OCI-LY7 (cell line): ENCODE measurements at regions not wholly inside any gene's neighbourhood (a gene's known extent, or its start where the extent isn't known, plus 50 kb on each side); places are given as distances from the start of the nearest gene placed in this dataset.

Source experiments
- BruUV-seq: library from RNA; stranded (reverse); fragments of 400-500 nt; replicated peaks from 2 replicates; lab custom pipeline; 2021; lab: Mats Ljungman, UMichigan
- CTCF ChIA-PET: fragments of 300-600 bp; sonication (Branson Sonifier 250); formaldehyde crosslinking; loops from one replicate; lab custom pipeline; 2022; ENCODE audit warnings: antibody characterized with exemption; ENCODE audit not compliant: unreplicated experiment; lab: Charles Lee
- POLR2A ChIA-PET: fragments of 300-600 bp; sonication (Branson Sonifier 250); formaldehyde crosslinking; loops from one replicate; lab custom pipeline; 2022; ENCODE audit warnings: antibody characterized with exemption; lab: Charles Lee
- DNase-seq: peaks from one replicate; pipeline ENCODE4 v3.0.0-alpha.2; 2015; ENCODE audit warnings: low spot score
- H2AFZ ChIP-seq: fragments of 200-600 bp; sonication (generic), shearing (Covaris generic); 2 replicates; pipeline ENCODE4 v1.6.1; 2014; ENCODE audit warnings: mild to moderate bottlenecking, antibody characterized with exemption, low read length, moderate library complexity
- H3K27ac ChIP-seq: fragments of 200-600 bp; sonication (generic); 2 replicates; pipeline ENCODE4 v1.5.1; 2014; ENCODE audit warnings: mixed run types, low read depth, mild to moderate bottlenecking, moderate library complexity, low read length, inconsistent platforms; ENCODE audit not compliant: poor library complexity, severe bottlenecking
- H3K36me3 ChIP-seq: fragments of 200-600 bp; sonication (generic); 2 replicates; pipeline ENCODE4 v1.6.1; 2014; ENCODE audit warnings: mild to moderate bottlenecking, antibody characterized with exemption, low read length, moderate library complexity, mixed read lengths; ENCODE audit not compliant: insufficient read depth
- H3K4me1 ChIP-seq: fragments of 200-600 bp; sonication (generic); 2 replicates; pipeline ENCODE4 v1.5.1; 2014; ENCODE audit warnings: mild to moderate bottlenecking, low read length; ENCODE audit not compliant: insufficient read depth, poor library complexity, severe bottlenecking
- H3K4me2 ChIP-seq: fragments of 200-600 bp; sonication (generic); 2 replicates; pipeline ENCODE4 v1.6.1; 2014; ENCODE audit warnings: mild to moderate bottlenecking, low read length
- H3K4me3 ChIP-seq: fragments of 200-600 bp; sonication (generic); 2 replicates; pipeline ENCODE4 v1.5.1; 2014; ENCODE audit warnings: mild to moderate bottlenecking, low read depth, low read length; ENCODE audit not compliant: poor library complexity, severe bottlenecking
- H3K79me2 ChIP-seq: fragments of 200-600 bp; sonication (generic); 2 replicates; pipeline ENCODE4 v1.6.1; 2016; ENCODE audit warnings: low read depth, mild to moderate bottlenecking, low read length, moderate library complexity, mixed read lengths; ENCODE audit not compliant: insufficient read depth
- H3K9me2 ChIP-seq: fragments of 200-600 bp; sonication (generic); 2 replicates; pipeline ENCODE4 v1.6.1; 2016; ENCODE audit warnings: mild to moderate bottlenecking, low read length, mixed read lengths; ENCODE audit not compliant: insufficient read depth
- H3K9me3 ChIP-seq: fragments of 200-600 bp; sonication (generic); 2 replicates; pipeline ENCODE4 v1.6.1; 2014; ENCODE audit warnings: mild to moderate bottlenecking, mixed run types, low read length, mixed read lengths
- H4K20me1 ChIP-seq: fragments of 200-600 bp; sonication (generic); 2 replicates; pipeline ENCODE4 v1.6.1; 2014; ENCODE audit warnings: mild to moderate bottlenecking, antibody characterized with exemption, low read length, moderate library complexity, mixed read lengths; ENCODE audit not compliant: insufficient read depth
- EZH2phosphoT487 ChIP-seq: fragments of 200-600 bp; sonication (generic); IDR thresholded peaks from 2 replicates; pipeline ENCODE4 v1.6.1; 2018; ENCODE audit warnings: low read depth, borderline replicate concordance, mild to moderate bottlenecking, mixed run types, antibody characterized with exemption, low read length, moderate library complexity, mixed read lengths
- intact Hi-C: fragments of 100-400 bp; cut with micrococcal nuclease; formaldehyde crosslinking; loops from one replicate; pipeline ENCODE4 v1.10.0; 2022; ENCODE audit not compliant: unreplicated experiment
- TF ChIP-seq, protein P1 (sequence below): fragments of 200-600 bp; sonication (generic); conservative IDR thresholded peaks from 2 replicates; pipeline ENCODE4 v1.5.1; 2014; ENCODE audit warnings: mild to moderate bottlenecking, antibody characterized with exemption, low read length, moderate library complexity, mixed read lengths

DNA sequence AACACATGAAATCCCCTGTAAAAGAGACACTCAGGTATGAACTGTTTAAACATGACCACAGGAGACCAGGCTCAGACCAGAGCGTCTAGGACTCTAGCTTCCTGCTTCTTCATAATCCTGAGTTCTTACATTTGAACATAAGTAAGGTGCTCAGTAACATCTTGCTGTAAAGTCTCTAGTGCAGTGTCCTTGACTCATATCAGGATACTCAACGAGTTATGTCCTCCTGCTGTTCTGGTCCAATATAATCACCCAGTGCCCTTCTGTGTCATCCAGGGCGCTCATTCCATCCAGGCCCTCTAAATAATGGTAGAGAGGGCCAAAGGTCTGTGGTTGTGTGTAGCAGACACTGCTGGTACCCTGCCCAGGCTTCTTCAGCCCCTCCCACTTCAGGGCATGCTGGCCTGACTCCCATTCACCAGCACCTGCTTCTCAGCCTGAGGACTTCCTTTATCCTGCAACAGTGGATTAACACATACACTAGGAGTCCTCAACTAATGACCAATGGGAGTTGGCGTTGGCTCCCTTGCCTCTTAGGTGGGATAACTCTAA is 66.8 kb upstream of the MOCS1 start:
- POLR2A ChIA-PET, result interaction anchor here (0.5 to 1.4 kb wide), 3 partner anchors 18 to 241 kb away, joined by 3 to 5 read pairs (median 3); no protein-coding TSS in a partner anchor

DNA sequence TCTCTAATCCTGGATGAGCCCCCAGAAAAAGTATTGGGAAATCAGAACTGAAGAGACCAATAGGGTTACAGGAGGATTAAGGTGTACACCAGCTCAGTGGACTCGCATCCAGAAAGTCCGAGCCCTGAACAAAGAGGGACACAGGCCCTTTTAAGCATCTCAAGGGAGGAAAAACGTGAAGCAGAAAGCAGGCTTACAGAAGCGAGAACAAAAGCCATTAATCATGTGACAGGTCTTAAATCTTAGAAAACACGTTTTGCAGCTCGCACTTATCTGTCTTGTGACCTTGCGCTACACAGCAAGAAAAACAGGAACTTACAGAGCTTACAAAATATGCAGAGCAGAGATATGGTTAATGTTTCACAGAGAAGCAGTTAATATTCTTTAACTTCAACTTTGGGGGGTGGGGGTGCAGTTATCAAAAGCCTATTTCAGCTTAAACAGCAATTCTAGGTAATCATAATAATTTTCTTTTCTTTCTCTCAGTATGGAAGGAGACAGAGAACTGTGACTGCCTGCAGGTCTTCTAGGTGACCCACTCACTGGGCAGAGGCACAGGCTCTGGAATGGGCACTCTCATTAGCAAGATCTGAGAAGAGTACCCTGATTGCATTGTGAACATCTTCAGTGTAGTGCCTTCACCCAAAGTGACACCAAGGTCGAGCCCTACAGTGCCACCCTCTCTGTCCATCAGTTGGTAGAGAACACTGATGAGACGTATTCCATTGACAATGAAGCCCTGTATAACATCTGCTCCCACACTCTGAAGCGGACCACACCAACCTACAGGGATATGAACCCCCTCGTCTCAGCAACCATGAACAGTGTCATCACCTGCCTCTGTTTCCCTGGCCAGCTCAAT is 65.0 kb upstream of the MOCS1 start:
- no peak for TF ChIP-seq EZH2phosphoT487
- TF ChIP-seq, protein P1, sequence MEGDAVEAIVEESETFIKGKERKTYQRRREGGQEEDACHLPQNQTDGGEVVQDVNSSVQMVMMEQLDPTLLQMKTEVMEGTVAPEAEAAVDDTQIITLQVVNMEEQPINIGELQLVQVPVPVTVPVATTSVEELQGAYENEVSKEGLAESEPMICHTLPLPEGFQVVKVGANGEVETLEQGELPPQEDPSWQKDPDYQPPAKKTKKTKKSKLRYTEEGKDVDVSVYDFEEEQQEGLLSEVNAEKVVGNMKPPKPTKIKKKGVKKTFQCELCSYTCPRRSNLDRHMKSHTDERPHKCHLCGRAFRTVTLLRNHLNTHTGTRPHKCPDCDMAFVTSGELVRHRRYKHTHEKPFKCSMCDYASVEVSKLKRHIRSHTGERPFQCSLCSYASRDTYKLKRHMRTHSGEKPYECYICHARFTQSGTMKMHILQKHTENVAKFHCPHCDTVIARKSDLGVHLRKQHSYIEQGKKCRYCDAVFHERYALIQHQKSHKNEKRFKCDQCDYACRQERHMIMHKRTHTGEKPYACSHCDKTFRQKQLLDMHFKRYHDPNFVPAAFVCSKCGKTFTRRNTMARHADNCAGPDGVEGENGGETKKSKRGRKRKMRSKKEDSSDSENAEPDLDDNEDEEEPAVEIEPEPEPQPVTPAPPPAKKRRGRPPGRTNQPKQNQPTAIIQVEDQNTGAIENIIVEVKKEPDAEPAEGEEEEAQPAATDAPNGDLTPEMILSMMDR, result no peak
- H3K36me3 ChIP-seq, result no peaks in the 10 kb centered on the region
- DNase-seq, result no peak
- H3K9me3 ChIP-seq, result no peaks in the 10 kb centered on the region
- no peaks in the 10 kb centered on the region for H3K4me1 ChIP-seq
- H2AFZ ChIP-seq, result no peak overlapping the region
- ChIA-PET POLR2A (interaction anchor here (1.4 kb wide), 1 partner anchor 16 kb away, joined by 3 read pairs; no protein-coding TSS in a partner anchor), CTCF (no interaction called here)
- no peak overlapping the region for H3K4me2 ChIP-seq
- no peak overlapping the region for H3K4me3 ChIP-seq
- H3K9me2 ChIP-seq, result no peaks in the 10 kb centered on the region
- no peak overlapping the region for H3K27ac ChIP-seq
- H3K79me2 ChIP-seq, result no peaks in the 10 kb centered on the region
- intact Hi-C loops, result no loop called here
- no TSS peak for BruUV-seq
- no peaks in the 10 kb centered on the region for H4K20me1 ChIP-seq

More for the DNA sequence above, 66.8 kb upstream of the MOCS1 start:
- CTCF ChIA-PET, result no interaction called here
- no peaks in the 10 kb centered on the region for H3K4me1 ChIP-seq
- H3K79me2 ChIP-seq, result no peaks in the 10 kb centered on the region
- H3K9me2 ChIP-seq, result no peaks in the 10 kb centered on the region
- DNase-seq, result no peak
- H3K36me3 ChIP-seq, result no peaks in the 10 kb centered on the region
- no peak overlapping the region for H2AFZ ChIP-seq
- BruUV-seq, result no TSS peak
- H3K27ac ChIP-seq, result no peak overlapping the region
- intact Hi-C loops, result no loop called here
- no peak overlapping the region for H3K4me3 ChIP-seq
- no peaks in the 10 kb centered on the region for H3K9me3 ChIP-seq
- TF ChIP-seq, protein P1, result no peak
- H4K20me1 ChIP-seq, result no peaks in the 10 kb centered on the region
- no peak overlapping the region for H3K4me2 ChIP-seq

DNA sequence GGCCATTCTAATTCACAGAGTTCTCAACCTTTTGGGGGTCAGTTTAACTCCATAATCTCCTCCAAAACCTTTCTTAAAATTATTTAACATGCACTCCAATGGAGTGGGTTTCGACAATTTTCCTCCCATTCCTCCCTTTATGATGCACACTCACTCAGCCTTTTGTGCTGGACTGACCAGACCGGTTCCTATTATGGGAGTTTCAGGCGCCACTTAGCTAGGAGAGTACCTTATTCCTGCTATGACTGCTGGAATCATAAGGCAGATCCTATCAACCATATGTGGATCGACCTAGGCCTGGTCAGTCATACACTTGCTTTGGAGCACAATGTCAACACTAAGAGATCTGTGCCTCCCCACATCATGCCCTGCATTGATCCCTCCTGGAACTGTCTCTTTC is 63.9 kb upstream of the MOCS1 start:
- Histone ChIP-seq H3K4me2 (no peak overlapping the region), H3K4me3 (no peak overlapping the region), H3K36me3 (no peaks in the 10 kb centered on the region), H4K20me1 (no peaks in the 10 kb centered on the region), H3K9me2 (no peaks in the 10 kb centered on the region), H3K79me2 (no peaks in the 10 kb centered on the region), H2AFZ (no peak overlapping the region), H3K4me1 (no peaks in the 10 kb centered on the region), H3K27ac (no peak overlapping the region), H3K9me3 (no peaks in the 10 kb centered on the region)
- TF ChIP-seq, protein P1, result no peak
- TF ChIP-seq EZH2phosphoT487, result no peak
- no peak for DNase-seq
- BruUV-seq, result no TSS peak
- POLR2A ChIA-PET, result no interaction called here
- CTCF ChIA-PET, result no interaction called here
- intact Hi-C loops, result no loop called here
